Nephron (organoid): ENCODE measurements at regions not wholly inside any gene's neighbourhood (a gene's known extent, or its start where the extent isn't known, plus 50 kb on each side); places are given as distances from the start of the nearest gene placed in this dataset.

Experiments used
- H3K27ac Mint-ChIP-seq, 3 experiments: 2 replicates each; pipeline ENCODE4 v1.8.0; 2020; ENCODE audit warnings: mixed read lengths in 3 of 3, mild to moderate bottlenecking in 2 of 3, moderate library complexity in 1 of 3
- H3K27me3 Mint-ChIP-seq: 2 replicates; pipeline ENCODE4 v1.8.0; 2021; ENCODE audit warnings: low read depth, mild to moderate bottlenecking, moderate library complexity, mixed read lengths
- H3K36me3 Mint-ChIP-seq: 2 replicates; pipeline ENCODE4 v1.8.0; 2020; ENCODE audit warnings: low read depth, mixed read lengths
- H3K4me1 Mint-ChIP-seq: 2 replicates; pipeline ENCODE4 v1.8.0; 2020; ENCODE audit warnings: mixed read lengths
- H3K4me3 Mint-ChIP-seq, 3 experiments: 2 replicates each; pipeline ENCODE4 v1.8.0; 2020; ENCODE audit warnings: mild to moderate bottlenecking in 3 of 3, mixed read lengths in 3 of 3, moderate library complexity in 2 of 3
- H3K9me3 Mint-ChIP-seq: 2 replicates; pipeline ENCODE4 v1.8.0; 2020; ENCODE audit warnings: mixed read lengths
- CTCF ChIP-seq, 3 experiments: fragments of 200-600 bp; sonication (generic); IDR thresholded peaks; one replicate each; pipeline ENCODE4 v1.5.0; 2021; ENCODE audit warnings: antibody characterized with exemption in 3 of 3; ENCODE audit not compliant: unreplicated experiment in 3 of 3

GRCh38 chr14:96931751-96932150 is 134.6 kb downstream of the VRK1 start:
- Mint-ChIP-seq H3K4me3 (no peak overlapping the region), H3K27me3 (peaks cover 3% of the 10 kb centered on the region), H3K36me3 (no peaks in the 10 kb centered on the region), H3K27ac (no peak overlapping the region), H3K9me3 (no peaks in the 10 kb centered on the region), H3K4me1 (no peaks in the 10 kb centered on the region)
- TF ChIP-seq CTCF (IDR thresholded peaks at IDR 0.05; ENCODE audit: unreplicated experiment in 3 of 3), result no peak

- Mint-ChIP-seq H3K4me1 (no peaks in the 10 kb centered on the region), H3K36me3 (no peaks in the 10 kb centered on the region), H3K27ac (no peak overlapping the region), H3K4me3 (no peak overlapping the region), H3K9me3 (no peaks in the 10 kb centered on the region), H3K27me3 (peaks cover 3% of the 10 kb centered on the region)
- no peak for TF ChIP-seq CTCF (IDR thresholded peaks at IDR 0.05; ENCODE audit: unreplicated experiment in 3 of 3)
Measured at GRCh38 chr14:96934638-96935330, 137.6 kb downstream of the VRK1 start.

GRCh38 chr14:96938946-96939345 is 141.8 kb downstream of the VRK1 start:
- H3K4me1 Mint-ChIP-seq, result no peaks in the 10 kb centered on the region

GRCh38 chr14:96940009-96940408 is 142.8 kb downstream of the VRK1 start:
- Mint-ChIP-seq H3K27ac (no peak overlapping the region), H3K27me3 (peaks cover 3% of the 10 kb centered on the region), H3K4me3 (no peak overlapping the region), H3K4me1 (no peaks in the 10 kb centered on the region), H3K36me3 (no peaks in the 10 kb centered on the region), H3K9me3 (no peaks in the 10 kb centered on the region)
- TF ChIP-seq CTCF (IDR thresholded peaks at IDR 0.05; ENCODE audit: unreplicated experiment in 3 of 3), result no peak

More at GRCh38 chr14:96938946-96939345, 141.8 kb downstream of the VRK1 start:
- no peaks in the 10 kb centered on the region for H3K36me3 Mint-ChIP-seq
- H3K27me3 Mint-ChIP-seq, result peaks cover 3% of the 10 kb centered on the region
- H3K9me3 Mint-ChIP-seq, result no peaks in the 10 kb centered on the region
- no peak overlapping the region for H3K27ac Mint-ChIP-seq
- TF ChIP-seq CTCF (IDR thresholded peaks at IDR 0.05; ENCODE audit: unreplicated experiment in 3 of 3), result peak in 1 of 3 experiments; percentile 21
- H3K4me3 Mint-ChIP-seq, result no peak overlapping the region

- Mint-ChIP-seq H3K4me1 (no peaks in the 10 kb centered on the region), H3K27me3 (peaks cover 3% of the 10 kb centered on the region), H3K27ac (no peak overlapping the region), H3K36me3 (no peaks in the 10 kb centered on the region), H3K9me3 (no peaks in the 10 kb centered on the region), H3K4me3 (no peak overlapping the region)
- no peak for TF ChIP-seq CTCF (IDR thresholded peaks at IDR 0.05; ENCODE audit: unreplicated experiment in 3 of 3)
Measured at GRCh38 chr14:96944297-96944696, 147.1 kb downstream of the VRK1 start.

GRCh38 chr14:96945721-96946120 is 148.5 kb downstream of the VRK1 start:
- Mint-ChIP-seq H3K27me3 (peaks cover 3% of the 10 kb centered on the region), H3K36me3 (no peaks in the 10 kb centered on the region), H3K4me3 (no peak overlapping the region), H3K4me1 (no peaks in the 10 kb centered on the region), H3K27ac (no peak overlapping the region), H3K9me3 (no peaks in the 10 kb centered on the region)
- no peak for TF ChIP-seq CTCF (IDR thresholded peaks at IDR 0.05; ENCODE audit: unreplicated experiment in 3 of 3)
